Peyer's patch (tissue), 4 donors: ENCODE measurements at regions not wholly inside any gene's neighbourhood (a gene's known extent, or its start where the extent isn't known, plus 50 kb on each side); places are given as distances from the start of the nearest gene placed in this dataset.

Source experiments
- POLR2A ChIP-seq, 2 donors: fragments of 450-650 bp; IDR thresholded peaks; one replicate each; pipeline ENCODE4 v1.5.1; 2017; ENCODE audit warnings: antibody characterized with exemption in 2 of 2, mild to moderate bottlenecking in 2 of 2, moderate library complexity in 2 of 2
- TF ChIP-seq, protein P1 (sequence below), 6 experiments: fragments of 450-650 bp in 4 of 6; fragments of 200-600 bp in 2 of 6; sonication (generic) in 1 of 6; IDR thresholded peaks; one replicate each; pipeline ENCODE4 v1.5.1; 2017 to 2019; ENCODE audit warnings: antibody characterized with exemption in 6 of 6, mild to moderate bottlenecking in 3 of 6, moderate library complexity in 1 of 6

- TF ChIP-seq, protein P1, sequence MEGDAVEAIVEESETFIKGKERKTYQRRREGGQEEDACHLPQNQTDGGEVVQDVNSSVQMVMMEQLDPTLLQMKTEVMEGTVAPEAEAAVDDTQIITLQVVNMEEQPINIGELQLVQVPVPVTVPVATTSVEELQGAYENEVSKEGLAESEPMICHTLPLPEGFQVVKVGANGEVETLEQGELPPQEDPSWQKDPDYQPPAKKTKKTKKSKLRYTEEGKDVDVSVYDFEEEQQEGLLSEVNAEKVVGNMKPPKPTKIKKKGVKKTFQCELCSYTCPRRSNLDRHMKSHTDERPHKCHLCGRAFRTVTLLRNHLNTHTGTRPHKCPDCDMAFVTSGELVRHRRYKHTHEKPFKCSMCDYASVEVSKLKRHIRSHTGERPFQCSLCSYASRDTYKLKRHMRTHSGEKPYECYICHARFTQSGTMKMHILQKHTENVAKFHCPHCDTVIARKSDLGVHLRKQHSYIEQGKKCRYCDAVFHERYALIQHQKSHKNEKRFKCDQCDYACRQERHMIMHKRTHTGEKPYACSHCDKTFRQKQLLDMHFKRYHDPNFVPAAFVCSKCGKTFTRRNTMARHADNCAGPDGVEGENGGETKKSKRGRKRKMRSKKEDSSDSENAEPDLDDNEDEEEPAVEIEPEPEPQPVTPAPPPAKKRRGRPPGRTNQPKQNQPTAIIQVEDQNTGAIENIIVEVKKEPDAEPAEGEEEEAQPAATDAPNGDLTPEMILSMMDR (IDR thresholded peaks at IDR 0.05), result no peak
- TF ChIP-seq POLR2A (IDR thresholded peaks at IDR 0.05), result no peak
These were observed 213.5 kb downstream of the RAB11FIP4 start for GRCh38 chr17:31604936-31605335.
